ENCODE measurements at regions not wholly inside any gene's neighbourhood (a gene's known extent, or its start where the extent isn't known, plus 50 kb on each side); places are given as distances from the start of the nearest gene placed in this dataset.

GRCh38 chr22:48567213-48567975, 1260.3 kb downstream of the BRD1 start:
- no peak for DNase-seq

GRCh38 chr22:48566741-48567140, 1260.9 kb downstream of the BRD1 start:
- no peak for DNase-seq

- no peak for DNase-seq
Measured at GRCh38 chr22:48565901-48566501, 1261.7 kb downstream of the BRD1 start.

DNA sequence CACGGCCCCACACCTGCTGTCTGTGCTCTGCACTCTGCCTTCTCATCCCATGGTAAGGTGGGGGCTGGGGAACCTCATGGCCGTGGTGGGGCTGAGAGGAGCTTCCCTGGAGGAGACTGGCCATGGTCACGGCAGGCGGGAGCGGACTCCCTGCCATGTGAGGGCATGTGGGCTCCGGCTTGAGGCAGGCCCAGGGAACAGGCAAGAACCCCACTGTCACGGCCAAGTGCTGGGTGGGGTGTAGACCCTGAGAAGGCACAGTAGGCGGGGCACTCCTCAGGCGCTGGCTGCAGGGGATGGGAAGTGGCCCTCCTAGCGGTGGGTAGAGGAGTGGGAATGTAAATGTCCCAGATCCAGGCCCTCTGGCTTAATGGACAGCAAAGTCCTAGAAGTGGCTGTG, 1262.7 kb downstream of the BRD1 start:
- DNase-seq = no peak

- no peak for DNase-seq
Measured at GRCh38 chr22:48563966-48564330, 1263.7 kb downstream of the BRD1 start.

DNA sequence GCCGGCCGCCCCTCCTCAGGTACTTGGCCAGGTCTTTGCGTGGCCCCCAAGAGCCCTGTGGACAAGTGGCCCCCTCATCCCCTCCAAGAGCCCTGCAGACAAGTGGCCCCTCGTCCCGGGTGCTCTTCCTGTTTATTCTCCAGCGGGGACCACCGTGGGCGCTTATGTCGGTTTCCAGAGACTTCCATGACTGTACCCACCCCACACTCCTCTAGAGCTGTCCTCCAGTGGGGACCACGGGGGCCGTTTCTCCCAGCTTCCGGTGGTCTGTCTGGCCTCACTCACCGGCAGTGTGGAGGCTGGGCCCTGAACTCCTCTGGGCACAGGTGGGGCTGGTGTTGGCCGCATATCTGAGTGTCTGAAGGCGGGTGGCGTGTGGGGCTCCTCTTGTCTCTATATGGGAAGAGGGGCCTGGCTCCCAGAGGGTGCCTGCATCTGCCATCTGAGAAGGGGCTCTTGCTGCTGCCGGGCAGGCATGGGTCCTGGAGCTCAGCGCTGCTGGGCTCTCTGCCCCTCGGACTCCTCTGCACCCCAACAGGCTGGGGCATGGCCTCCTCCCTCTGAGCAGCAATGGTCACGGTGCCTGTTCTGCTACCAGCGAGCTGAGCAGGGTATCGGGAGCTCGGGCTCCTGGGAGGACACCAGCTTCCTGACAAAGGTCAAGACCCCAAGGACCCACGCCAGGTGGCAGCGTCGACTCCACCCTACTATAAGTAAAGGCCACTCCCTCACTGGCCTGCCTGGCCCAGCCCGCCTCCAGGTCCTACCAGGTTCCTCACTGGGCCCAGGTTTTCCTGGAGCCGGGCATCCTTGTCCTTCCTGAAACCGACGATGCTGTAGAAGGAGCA, 1264.3 kb downstream of the BRD1 start:
- no peak for DNase-seq

- DNase-seq = no peak
Measured at GRCh38 chr22:48561676-48562075, 1266.0 kb downstream of the BRD1 start.

GRCh38 chr22:48560836-48561235, 1266.8 kb downstream of the BRD1 start:
- DNase-seq = no peak

DNA sequence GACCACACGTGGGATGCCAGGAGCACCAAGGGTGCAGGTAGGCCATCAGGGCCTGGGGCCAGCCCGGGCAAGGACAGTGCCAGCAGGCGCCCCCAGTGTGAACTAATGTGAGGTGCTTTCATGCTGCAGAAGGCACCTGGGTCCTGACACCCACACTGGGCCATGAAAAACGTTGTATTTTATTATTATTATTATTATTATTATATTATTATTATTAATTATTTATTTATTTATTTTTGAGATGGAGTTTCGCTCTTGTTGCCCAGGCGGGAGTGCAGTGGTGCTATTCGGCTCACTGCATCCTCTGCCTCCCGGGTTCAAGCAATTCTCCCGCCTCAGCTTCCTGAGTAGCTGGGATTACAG, 1267.3 kb downstream of the BRD1 start:
- no peak for DNase-seq

DNA sequence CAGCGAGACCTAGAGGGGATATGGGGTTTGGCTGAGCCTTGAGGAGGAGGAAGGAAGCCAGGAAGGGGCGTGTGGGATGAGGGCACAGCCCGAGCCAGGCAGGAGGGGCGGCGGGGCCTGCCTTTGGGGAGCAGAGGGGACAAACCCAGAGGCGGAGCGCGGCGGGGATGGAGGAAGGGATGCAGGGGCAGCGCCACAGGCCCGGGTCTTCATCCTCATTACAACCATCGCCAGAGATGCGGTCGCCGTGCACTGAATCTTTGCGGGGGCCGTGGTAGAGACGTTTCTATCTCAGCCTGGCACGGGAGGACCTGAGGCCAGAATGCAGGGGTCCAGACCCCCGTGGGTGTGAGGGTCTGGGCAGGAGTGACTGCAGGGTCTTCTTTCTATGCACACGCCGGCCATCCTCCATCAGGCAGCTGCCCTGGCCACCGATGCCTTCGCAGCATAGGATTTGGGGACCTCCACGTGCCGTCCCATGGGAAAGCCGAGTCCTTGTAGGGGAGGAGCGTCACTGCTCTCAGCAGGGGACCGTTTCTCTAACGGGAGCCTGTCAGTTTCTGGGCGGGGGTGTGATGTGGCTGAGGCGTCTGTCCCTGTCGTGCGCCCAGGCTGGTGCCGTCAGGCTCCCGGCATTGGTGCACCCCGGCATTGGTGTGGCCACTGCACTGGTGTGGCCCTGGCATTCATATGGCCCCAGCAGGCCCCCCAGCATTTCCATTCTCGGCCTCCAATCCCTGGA, 1267.9 kb downstream of the BRD1 start:
- DNase-seq = no peak

DNA sequence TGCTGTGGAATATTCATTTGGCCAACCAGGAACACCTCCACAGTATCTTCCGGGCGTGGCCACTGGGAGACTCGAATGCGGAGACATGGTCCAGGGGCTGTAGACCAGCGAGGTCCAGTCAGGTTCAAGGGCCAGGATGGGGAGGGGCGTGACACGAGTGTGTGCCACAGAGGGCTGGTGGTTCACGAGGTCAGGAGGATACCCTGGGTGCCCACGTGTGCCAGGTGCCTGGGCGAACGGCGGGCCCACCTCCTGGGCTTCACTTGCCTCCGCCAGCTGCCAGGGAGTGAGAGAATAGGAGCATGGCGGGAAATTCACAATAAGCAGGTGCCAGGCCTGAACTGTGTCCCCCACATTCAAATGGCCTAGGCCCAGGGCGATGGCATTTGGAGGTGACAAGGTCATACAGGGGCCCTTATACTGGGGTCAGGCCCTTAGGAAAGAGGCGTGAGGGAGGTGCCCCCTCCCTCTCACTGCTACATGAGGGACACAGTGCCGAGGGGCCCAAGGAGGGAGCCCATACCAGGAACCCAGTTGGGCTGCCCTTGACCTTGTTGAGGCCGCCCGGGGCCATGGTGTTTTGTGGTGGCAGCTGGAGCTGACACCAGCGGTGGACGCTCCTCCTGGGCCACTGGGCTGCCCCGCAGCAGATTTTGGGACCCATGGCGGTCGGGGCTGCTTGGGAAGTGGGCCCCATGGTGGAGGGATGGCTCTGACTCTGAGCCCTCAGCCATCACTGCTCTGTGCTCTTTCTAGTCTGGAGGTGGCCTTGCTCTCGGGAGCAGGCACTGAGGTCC, 1268.9 kb downstream of the BRD1 start:
- DNase-seq = no peak

DNA sequence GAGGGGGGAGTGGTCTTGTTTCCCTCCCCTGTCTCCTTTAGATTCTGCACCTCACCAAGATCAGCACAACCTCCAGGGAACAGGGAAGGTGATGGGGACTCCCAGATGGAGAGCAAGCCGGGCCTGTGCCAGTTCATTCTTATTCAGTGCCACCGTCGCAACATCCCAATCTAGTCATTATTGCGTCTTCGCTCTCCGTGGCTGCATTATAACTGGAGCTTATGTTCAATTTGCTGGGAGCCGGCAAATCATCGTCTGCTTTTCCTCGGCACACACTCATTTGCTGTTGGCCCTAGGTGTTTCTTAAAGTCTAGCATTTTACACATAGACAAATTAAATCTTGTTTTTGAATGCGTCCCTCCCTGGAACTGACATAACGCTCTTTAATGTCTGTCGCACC, 1269.7 kb downstream of the BRD1 start:
- DNase-seq = no peak

GRCh38 chr22:48557473-48557872, 1270.2 kb downstream of the BRD1 start:
- no peak for DNase-seq

DNA sequence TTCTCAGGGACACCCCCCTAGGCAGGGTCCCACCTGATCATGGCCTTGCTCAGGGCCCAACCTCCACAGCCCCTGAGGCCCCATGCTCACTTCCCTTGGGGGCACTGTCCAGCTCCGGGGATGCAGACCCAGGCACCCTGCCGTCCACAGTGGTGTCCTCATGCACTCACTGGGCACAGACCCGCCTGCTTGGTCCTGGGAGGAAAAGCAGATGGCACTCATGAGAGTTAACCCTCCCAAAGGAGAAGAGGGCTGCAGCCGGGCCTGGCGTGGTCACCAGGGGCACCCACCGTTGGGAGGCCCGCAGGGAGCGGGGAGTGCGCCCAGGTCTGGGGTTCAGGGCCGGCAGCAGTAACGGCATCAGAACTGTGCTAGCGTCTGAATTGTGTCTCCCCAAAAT, 1270.9 kb downstream of the BRD1 start:
- DNase-seq = no peak

GRCh38 chr22:48556222-48556621, 1271.5 kb downstream of the BRD1 start:
- no peak for DNase-seq

GRCh38 chr22:48555606-48556005, 1272.1 kb downstream of the BRD1 start:
- DNase-seq = no peak

GRCh38 chr22:48554893-48555572, 1272.6 kb downstream of the BRD1 start:
- DNase-seq = no peak

GRCh38 chr22:48553694-48554308, 1273.9 kb downstream of the BRD1 start:
- DNase-seq = no peak

- no peak for DNase-seq
Measured at GRCh38 chr22:48553119-48553518, 1274.6 kb downstream of the BRD1 start.

DNA sequence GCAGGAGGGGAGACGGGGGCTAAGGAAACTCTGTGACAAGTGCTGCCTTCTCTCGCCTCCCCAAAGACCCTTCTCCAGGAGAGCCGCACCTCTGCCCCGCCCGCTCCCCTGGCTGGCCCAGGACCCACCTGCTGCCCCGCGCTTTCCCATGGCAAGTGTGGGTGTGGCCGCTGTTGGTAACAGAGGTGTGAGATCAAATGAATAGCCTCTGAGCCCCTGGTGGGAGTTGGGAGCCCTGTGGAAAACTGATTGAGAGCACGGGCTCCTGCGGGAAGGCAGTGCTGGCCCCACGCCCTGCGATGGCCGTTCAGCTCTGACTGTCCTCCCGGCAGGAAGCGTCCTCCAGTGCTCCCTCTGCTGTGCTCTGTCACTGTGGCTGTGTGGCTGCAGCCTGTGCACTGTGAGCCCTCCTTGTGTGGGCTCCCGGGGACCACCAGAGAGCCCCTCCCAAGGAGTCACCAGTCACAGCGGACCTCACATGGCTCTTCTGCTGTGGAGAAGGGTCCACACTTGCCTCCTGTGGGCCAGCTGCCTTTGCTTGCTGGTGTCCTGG, 1275.9 kb downstream of the BRD1 start:
- no peak for DNase-seq

- DNase-seq = no peak
Measured at GRCh38 chr22:48551061-48551460, 1276.6 kb downstream of the BRD1 start.

All from bone marrow (tissue), 2 donors.